ENCODE measurements at regions not wholly inside any gene's neighbourhood (a gene's known extent, or its start where the extent isn't known, plus 50 kb on each side); places are given as distances from the start of the nearest gene placed in this dataset.

DNA sequence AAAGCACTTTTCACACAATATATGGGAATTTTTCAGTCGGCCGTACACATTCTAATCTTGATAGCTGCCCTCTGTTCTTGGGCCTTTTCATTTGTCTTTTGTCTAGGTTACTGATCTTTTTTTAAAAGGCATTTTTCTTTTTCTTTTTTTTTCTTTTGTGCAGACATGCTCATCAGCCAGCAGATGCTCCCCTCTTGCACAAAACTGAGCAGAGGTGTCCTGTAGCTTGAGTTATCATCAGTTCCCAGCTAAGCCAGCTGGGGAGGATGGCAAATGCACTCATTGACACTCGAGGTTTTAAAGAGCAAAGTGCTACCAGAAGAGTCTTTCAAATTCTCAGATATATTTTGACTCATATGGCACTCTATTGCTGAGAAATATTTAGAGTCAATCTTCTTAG lies 913.9 kb upstream of the SEL1L start:
- Histone ChIP-seq H3K9me3 (no peaks in the 10 kb centered on the region), H3K4me3 (no peak overlapping the region), H3K27me3 (replicated peaks; ENCODE audit: insufficient read depth) (no peaks in the 10 kb centered on the region), H3K27ac (no peak overlapping the region), H3K4me1 (replicated peaks) (no peaks in the 10 kb centered on the region), H3K36me3 (no peaks in the 10 kb centered on the region)
- DNase-seq (ENCODE audit: low spot score) = no peak
- intact Hi-C loops (cut with DNase I) = no loop called here
- WGBS = 47% methylated on average over 3 of the region's 3 CpGs
- no peak for TF ChIP-seq POLR2AphosphoS5 (IDR thresholded peaks at IDR 0.05)
- TF ChIP-seq, protein P1, sequence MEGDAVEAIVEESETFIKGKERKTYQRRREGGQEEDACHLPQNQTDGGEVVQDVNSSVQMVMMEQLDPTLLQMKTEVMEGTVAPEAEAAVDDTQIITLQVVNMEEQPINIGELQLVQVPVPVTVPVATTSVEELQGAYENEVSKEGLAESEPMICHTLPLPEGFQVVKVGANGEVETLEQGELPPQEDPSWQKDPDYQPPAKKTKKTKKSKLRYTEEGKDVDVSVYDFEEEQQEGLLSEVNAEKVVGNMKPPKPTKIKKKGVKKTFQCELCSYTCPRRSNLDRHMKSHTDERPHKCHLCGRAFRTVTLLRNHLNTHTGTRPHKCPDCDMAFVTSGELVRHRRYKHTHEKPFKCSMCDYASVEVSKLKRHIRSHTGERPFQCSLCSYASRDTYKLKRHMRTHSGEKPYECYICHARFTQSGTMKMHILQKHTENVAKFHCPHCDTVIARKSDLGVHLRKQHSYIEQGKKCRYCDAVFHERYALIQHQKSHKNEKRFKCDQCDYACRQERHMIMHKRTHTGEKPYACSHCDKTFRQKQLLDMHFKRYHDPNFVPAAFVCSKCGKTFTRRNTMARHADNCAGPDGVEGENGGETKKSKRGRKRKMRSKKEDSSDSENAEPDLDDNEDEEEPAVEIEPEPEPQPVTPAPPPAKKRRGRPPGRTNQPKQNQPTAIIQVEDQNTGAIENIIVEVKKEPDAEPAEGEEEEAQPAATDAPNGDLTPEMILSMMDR (IDR thresholded peaks at IDR 0.05) = no peak
- TF ChIP-seq POLR2A (IDR thresholded peaks at IDR 0.05) = no peak

- DNase-seq (ENCODE audit: low spot score) = no peak
- Histone ChIP-seq H3K4me3 (no peak overlapping the region), H3K9me3 (no peaks in the 10 kb centered on the region), H3K27ac (no peak overlapping the region), H3K27me3 (replicated peaks; ENCODE audit: insufficient read depth) (no peaks in the 10 kb centered on the region), H3K36me3 (no peaks in the 10 kb centered on the region), H3K4me1 (replicated peaks) (no peaks in the 10 kb centered on the region)
- intact Hi-C loops (cut with DNase I) = no loop called here
- WGBS = 80% methylated on average over 5 of the region's 5 CpGs
- TF ChIP-seq, protein P1 (IDR thresholded peaks at IDR 0.05) = no peak
- TF ChIP-seq POLR2A (IDR thresholded peaks at IDR 0.05) (no peak), POLR2AphosphoS5 (IDR thresholded peaks at IDR 0.05) (no peak)
Measured at GRCh38 chr14:82449926-82450468, 916.3 kb upstream of the SEL1L start.

GRCh38 chr14:82451675-82452074 lies 918.0 kb upstream of the SEL1L start:
- H3K4me1 ChIP-seq (replicated peaks) = no peaks in the 10 kb centered on the region
- no peak for DNase-seq (ENCODE audit: low spot score)
- intact Hi-C loops (cut with DNase I) = no loop called here
- no peaks in the 10 kb centered on the region for H3K9me3 ChIP-seq
- H3K27me3 ChIP-seq (replicated peaks; ENCODE audit: insufficient read depth) = no peaks in the 10 kb centered on the region
- no peaks in the 10 kb centered on the region for H3K36me3 ChIP-seq
- no peak for TF ChIP-seq POLR2A (IDR thresholded peaks at IDR 0.05)
- TF ChIP-seq, protein P1 (IDR thresholded peaks at IDR 0.05) = no peak
- no peak for TF ChIP-seq POLR2AphosphoS5 (IDR thresholded peaks at IDR 0.05)
- H3K4me3 ChIP-seq = no peak overlapping the region
- H3K27ac ChIP-seq = no peak overlapping the region

DNA sequence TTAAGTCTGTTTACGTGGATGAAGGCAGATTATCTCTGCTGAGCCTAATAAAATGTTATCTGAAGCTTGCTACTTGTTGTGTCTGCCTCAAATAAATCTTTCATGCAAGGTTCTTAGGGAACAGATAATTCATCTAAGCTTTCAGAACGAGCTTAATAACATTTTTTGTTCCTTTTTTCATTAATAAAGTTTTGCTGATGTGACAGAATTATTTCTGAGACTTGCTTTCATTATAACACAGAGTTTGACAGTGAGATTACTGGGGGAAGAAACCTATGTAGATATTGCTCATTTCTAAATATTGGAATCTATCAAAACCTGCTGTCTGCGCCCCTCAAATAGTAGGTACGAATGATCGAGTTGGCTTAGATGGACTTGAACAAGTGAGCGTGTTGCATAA lies 948.7 kb upstream of the SEL1L start:
- Histone ChIP-seq H3K27me3 (replicated peaks; ENCODE audit: insufficient read depth) (no peaks in the 10 kb centered on the region), H3K36me3 (no peaks in the 10 kb centered on the region), H3K4me3 (no peak overlapping the region), H3K9me3 (no peaks in the 10 kb centered on the region), H3K4me1 (replicated peaks) (no peaks in the 10 kb centered on the region), H3K27ac (no peak overlapping the region)
- WGBS = 74% methylated on average over 6 of the region's 6 CpGs
- intact Hi-C loops (cut with DNase I) = no loop called here
- TF ChIP-seq POLR2AphosphoS5 (IDR thresholded peaks at IDR 0.05) (no peak), POLR2A (IDR thresholded peaks at IDR 0.05) (no peak)
- TF ChIP-seq, protein P1 (IDR thresholded peaks at IDR 0.05) = no peak
- no peak for DNase-seq (ENCODE audit: low spot score)

- intact Hi-C loops (cut with DNase I) = no loop called here
- Histone ChIP-seq H3K27ac (no peak overlapping the region), H3K36me3 (no peaks in the 10 kb centered on the region), H3K27me3 (replicated peaks; ENCODE audit: insufficient read depth) (no peaks in the 10 kb centered on the region), H3K4me3 (no peak overlapping the region), H3K4me1 (replicated peaks) (no peaks in the 10 kb centered on the region), H3K9me3 (no peaks in the 10 kb centered on the region)
- no peak for TF ChIP-seq POLR2AphosphoS5 (IDR thresholded peaks at IDR 0.05)
- no peak for TF ChIP-seq POLR2A (IDR thresholded peaks at IDR 0.05)
- TF ChIP-seq, protein P1 (IDR thresholded peaks at IDR 0.05) = no peak
- no peak for DNase-seq (ENCODE audit: low spot score)
- 72% methylated on average over 2 of the region's 2 CpGs for WGBS
Measured at GRCh38 chr14:82488473-82488872, 954.8 kb upstream of the SEL1L start.

Data from prostate gland (tissue), 2 donors.